ENCODE measurements at regions not wholly inside any gene's neighbourhood (a gene's known extent, or its start where the extent isn't known, plus 50 kb on each side); places are given as distances from the start of the nearest gene placed in this dataset.

- in situ Hi-C loops (cut with MboI; ENCODE audit: low sequenced_read_pairs): no loop called here
Measured at GRCh38 chr10:2871673-2872219, 195.6 kb upstream of the PFKP start.

GRCh38 chr10:2870654-2871053 lies 196.7 kb upstream of the PFKP start:
- in situ Hi-C loops (cut with MboI; ENCODE audit: low sequenced_read_pairs): no loop called here

- in situ Hi-C loops (cut with MboI; ENCODE audit: low sequenced_read_pairs): no loop called here
Measured at GRCh38 chr10:2867788-2868299, 199.5 kb upstream of the PFKP start.

GRCh38 chr10:2866569-2866968 lies 200.8 kb upstream of the PFKP start:
- in situ Hi-C loops (cut with MboI; ENCODE audit: low sequenced_read_pairs): no loop called here

- in situ Hi-C loops (cut with MboI; ENCODE audit: low sequenced_read_pairs): no loop called here
Measured at GRCh38 chr10:2861632-2862210, 205.6 kb upstream of the PFKP start.

GRCh38 chr10:2858452-2858851 lies 208.9 kb upstream of the PFKP start:
- in situ Hi-C loops (cut with MboI; ENCODE audit: low sequenced_read_pairs): no loop called here

- in situ Hi-C loops (cut with MboI; ENCODE audit: low sequenced_read_pairs): no loop called here
Measured at GRCh38 chr10:2856598-2856997, 210.8 kb upstream of the PFKP start.

- in situ Hi-C loops (cut with MboI; ENCODE audit: low sequenced_read_pairs): no loop called here
Measured at GRCh38 chr10:2852574-2853323, 214.6 kb upstream of the PFKP start.

- in situ Hi-C loops (cut with MboI; ENCODE audit: low sequenced_read_pairs): no loop called here
Measured at GRCh38 chr10:2851566-2851965, 215.8 kb upstream of the PFKP start.

- in situ Hi-C loops (cut with MboI; ENCODE audit: low sequenced_read_pairs): no loop called here
Measured at GRCh38 chr10:2850202-2850601, 217.1 kb upstream of the PFKP start.

- in situ Hi-C loops (cut with MboI; ENCODE audit: low sequenced_read_pairs): loop anchor here (10.0 kb wide), 1 partner anchor 200 kb away; no protein-coding TSS in a partner anchor
Measured at GRCh38 chr10:2844925-2845324, 222.4 kb upstream of the PFKP start.

- in situ Hi-C loops (cut with MboI; ENCODE audit: low sequenced_read_pairs): no loop called here
Measured at GRCh38 chr10:2839081-2839725, 228.1 kb upstream of the PFKP start.

GRCh38 chr10:2837674-2838073 lies 229.7 kb upstream of the PFKP start:
- in situ Hi-C loops (cut with MboI; ENCODE audit: low sequenced_read_pairs): no loop called here

- in situ Hi-C loops (cut with MboI; ENCODE audit: low sequenced_read_pairs): no loop called here
Measured at GRCh38 chr10:2836921-2837662, 230.3 kb upstream of the PFKP start.

GRCh38 chr10:2834214-2834613 lies 233.1 kb upstream of the PFKP start:
- in situ Hi-C loops (cut with MboI; ENCODE audit: low sequenced_read_pairs): no loop called here

GRCh38 chr10:2831509-2831908 lies 235.8 kb upstream of the PFKP start:
- in situ Hi-C loops (cut with MboI; ENCODE audit: low sequenced_read_pairs): no loop called here

GRCh38 chr10:2828741-2829140 lies 238.6 kb upstream of the PFKP start:
- in situ Hi-C loops (cut with MboI; ENCODE audit: low sequenced_read_pairs): no loop called here

- in situ Hi-C loops (cut with MboI; ENCODE audit: low sequenced_read_pairs): no loop called here
Measured at GRCh38 chr10:2826675-2827074, 240.7 kb upstream of the PFKP start.

GRCh38 chr10:2825841-2826240 lies 241.5 kb upstream of the PFKP start:
- in situ Hi-C loops (cut with MboI; ENCODE audit: low sequenced_read_pairs): no loop called here

GRCh38 chr10:2817940-2818636 lies 249.3 kb upstream of the PFKP start:
- in situ Hi-C loops (cut with MboI; ENCODE audit: low sequenced_read_pairs): no loop called here
